ENCODE measurements at regions not wholly inside any gene's neighbourhood (a gene's known extent, or its start where the extent isn't known, plus 50 kb on each side); places are given as distances from the start of the nearest gene placed in this dataset.

DNA sequence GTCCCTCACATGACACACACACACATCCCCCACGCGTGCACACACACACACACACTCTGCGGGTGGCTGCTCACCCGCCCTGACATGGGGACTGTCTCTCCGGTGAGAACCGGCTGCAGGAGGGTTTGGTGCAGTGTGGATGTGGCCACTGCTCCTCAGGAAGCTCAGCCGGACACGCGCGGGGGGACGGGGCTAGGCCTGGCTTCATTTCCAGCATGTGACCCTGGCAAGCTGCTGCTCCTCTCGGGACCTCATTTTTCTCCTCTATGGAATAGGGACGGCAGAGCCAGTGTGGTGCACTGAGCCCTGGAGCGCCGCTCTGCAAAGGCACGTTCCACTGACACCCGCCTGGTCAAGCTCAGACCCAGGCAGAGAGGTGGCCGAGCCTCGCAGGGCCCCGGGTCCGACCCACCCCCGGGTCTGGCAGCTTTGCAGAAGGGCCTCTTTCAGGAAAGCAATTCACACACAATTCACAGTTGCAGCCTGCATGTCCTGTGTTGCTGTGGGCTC, 56.8 kb upstream of the SLCO4A1 start (continued):
- TF ChIP-seq ZNF416 (tag by site-specific recombination; IDR thresholded peaks at IDR 0.05), result no peak
- TF ChIP-seq ZNF837 (tag by site-specific recombination; IDR thresholded peaks at IDR 0.05), result no peak
- TF ChIP-seq KLF8 (tag by site-specific recombination; IDR thresholded peaks at IDR 0.05), result no peak

DNA sequence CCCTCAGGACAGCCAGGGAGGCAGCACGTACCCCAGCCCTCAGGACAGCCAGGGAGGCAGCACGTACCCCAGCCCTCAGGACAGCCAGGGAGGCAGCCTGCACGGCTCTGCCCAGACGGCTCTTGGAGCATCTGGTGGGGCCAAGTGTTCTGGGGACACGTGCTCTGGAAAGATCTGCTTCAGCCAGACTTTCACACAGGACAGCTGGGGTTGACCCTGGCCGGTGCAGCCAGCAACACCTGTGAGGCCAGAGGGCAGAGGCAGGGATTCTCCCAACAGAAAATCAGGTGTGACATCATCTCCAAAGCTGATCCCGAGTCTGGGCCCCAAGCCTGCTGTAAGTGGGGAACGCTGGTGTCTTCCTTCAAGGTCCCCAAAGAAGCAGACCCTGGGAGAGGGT, 55.5 kb upstream of the SLCO4A1 start:
- ChIA-PET POLR2A (no interaction called here), CTCF (no interaction called here)
- TF ChIP-seq ZNF510 (tag by site-specific recombination; IDR thresholded peaks at IDR 0.05; ENCODE audit: insufficient replicate concordance) (no peak), ZNF211 (tag by site-specific recombination; IDR thresholded peaks at IDR 0.05; ENCODE audit: low read depth) (no peak), SP2 (tag by site-specific recombination; IDR thresholded peaks at IDR 0.05) (no peak), ZFHX2 (tag by site-specific recombination; conservative IDR thresholded peaks at IDR 0.05) (no peak), ZSCAN16 (tag by site-specific recombination; IDR thresholded peaks at IDR 0.05) (no peak), ZNF791 (tag by site-specific recombination; IDR thresholded peaks at IDR 0.05) (no peak), ZNF10 (tag by site-specific recombination; IDR thresholded peaks at IDR 0.05) (no peak), ZNF701 (tag by site-specific recombination; IDR thresholded peaks at IDR 0.05) (no peak), ZFP41 (tag by site-specific recombination; IDR thresholded peaks at IDR 0.05; ENCODE audit: borderline replicate concordance) (no peak), ZXDB (tag by site-specific recombination; IDR thresholded peaks at IDR 0.05) (no peak), KLF9 (tag by site-specific recombination; IDR thresholded peaks at IDR 0.05; ENCODE audit: low read depth) (no peak)
- TF ChIP-seq, protein P1, sequence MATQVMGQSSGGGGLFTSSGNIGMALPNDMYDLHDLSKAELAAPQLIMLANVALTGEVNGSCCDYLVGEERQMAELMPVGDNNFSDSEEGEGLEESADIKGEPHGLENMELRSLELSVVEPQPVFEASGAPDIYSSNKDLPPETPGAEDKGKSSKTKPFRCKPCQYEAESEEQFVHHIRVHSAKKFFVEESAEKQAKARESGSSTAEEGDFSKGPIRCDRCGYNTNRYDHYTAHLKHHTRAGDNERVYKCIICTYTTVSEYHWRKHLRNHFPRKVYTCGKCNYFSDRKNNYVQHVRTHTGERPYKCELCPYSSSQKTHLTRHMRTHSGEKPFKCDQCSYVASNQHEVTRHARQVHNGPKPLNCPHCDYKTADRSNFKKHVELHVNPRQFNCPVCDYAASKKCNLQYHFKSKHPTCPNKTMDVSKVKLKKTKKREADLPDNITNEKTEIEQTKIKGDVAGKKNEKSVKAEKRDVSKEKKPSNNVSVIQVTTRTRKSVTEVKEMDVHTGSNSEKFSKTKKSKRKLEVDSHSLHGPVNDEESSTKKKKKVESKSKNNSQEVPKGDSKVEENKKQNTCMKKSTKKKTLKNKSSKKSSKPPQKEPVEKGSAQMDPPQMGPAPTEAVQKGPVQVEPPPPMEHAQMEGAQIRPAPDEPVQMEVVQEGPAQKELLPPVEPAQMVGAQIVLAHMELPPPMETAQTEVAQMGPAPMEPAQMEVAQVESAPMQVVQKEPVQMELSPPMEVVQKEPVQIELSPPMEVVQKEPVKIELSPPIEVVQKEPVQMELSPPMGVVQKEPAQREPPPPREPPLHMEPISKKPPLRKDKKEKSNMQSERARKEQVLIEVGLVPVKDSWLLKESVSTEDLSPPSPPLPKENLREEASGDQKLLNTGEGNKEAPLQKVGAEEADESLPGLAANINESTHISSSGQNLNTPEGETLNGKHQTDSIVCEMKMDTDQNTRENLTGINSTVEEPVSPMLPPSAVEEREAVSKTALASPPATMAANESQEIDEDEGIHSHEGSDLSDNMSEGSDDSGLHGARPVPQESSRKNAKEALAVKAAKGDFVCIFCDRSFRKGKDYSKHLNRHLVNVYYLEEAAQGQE (tag by site-specific recombination; IDR thresholded peaks at IDR 0.05), result no peak
- TF ChIP-seq, protein P2, sequence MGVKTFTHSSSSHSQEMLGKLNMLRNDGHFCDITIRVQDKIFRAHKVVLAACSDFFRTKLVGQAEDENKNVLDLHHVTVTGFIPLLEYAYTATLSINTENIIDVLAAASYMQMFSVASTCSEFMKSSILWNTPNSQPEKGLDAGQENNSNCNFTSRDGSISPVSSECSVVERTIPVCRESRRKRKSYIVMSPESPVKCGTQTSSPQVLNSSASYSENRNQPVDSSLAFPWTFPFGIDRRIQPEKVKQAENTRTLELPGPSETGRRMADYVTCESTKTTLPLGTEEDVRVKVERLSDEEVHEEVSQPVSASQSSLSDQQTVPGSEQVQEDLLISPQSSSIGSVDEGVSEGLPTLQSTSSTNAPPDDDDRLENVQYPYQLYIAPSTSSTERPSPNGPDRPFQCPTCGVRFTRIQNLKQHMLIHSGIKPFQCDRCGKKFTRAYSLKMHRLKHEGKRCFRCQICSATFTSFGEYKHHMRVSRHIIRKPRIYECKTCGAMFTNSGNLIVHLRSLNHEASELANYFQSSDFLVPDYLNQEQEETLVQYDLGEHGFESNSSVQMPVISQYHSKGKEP (tag by site-specific recombination; IDR thresholded peaks at IDR 0.05), result no peak
- TF ChIP-seq, protein P3, sequence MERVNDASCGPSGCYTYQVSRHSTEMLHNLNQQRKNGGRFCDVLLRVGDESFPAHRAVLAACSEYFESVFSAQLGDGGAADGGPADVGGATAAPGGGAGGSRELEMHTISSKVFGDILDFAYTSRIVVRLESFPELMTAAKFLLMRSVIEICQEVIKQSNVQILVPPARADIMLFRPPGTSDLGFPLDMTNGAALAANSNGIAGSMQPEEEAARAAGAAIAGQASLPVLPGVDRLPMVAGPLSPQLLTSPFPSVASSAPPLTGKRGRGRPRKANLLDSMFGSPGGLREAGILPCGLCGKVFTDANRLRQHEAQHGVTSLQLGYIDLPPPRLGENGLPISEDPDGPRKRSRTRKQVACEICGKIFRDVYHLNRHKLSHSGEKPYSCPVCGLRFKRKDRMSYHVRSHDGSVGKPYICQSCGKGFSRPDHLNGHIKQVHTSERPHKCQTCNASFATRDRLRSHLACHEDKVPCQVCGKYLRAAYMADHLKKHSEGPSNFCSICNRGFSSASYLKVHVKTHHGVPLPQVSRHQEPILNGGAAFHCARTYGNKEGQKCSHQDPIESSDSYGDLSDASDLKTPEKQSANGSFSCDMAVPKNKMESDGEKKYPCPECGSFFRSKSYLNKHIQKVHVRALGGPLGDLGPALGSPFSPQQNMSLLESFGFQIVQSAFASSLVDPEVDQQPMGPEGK (tag by site-specific recombination; IDR thresholded peaks at IDR 0.05), result no peak
- Histone ChIP-seq H3K4me3 (ENCODE audit: low read depth, low read length) (no peak overlapping the region), H3K9me3 (ENCODE audit: control insufficient read depth, insufficient read depth, low read depth, low read length) (no peaks in the 10 kb centered on the region), H3K4me1 (ENCODE audit: control insufficient read depth, insufficient read depth, low read length) (no peaks in the 10 kb centered on the region), H3K27ac (ENCODE audit: extremely low read depth, low read depth, low read length) (no peak overlapping the region), H3K36me3 (ENCODE audit: control insufficient read depth in 2 of 2, insufficient read depth in 1 of 2, low read length in 2 of 2) (no peaks in the 10 kb centered on the region)

DNA sequence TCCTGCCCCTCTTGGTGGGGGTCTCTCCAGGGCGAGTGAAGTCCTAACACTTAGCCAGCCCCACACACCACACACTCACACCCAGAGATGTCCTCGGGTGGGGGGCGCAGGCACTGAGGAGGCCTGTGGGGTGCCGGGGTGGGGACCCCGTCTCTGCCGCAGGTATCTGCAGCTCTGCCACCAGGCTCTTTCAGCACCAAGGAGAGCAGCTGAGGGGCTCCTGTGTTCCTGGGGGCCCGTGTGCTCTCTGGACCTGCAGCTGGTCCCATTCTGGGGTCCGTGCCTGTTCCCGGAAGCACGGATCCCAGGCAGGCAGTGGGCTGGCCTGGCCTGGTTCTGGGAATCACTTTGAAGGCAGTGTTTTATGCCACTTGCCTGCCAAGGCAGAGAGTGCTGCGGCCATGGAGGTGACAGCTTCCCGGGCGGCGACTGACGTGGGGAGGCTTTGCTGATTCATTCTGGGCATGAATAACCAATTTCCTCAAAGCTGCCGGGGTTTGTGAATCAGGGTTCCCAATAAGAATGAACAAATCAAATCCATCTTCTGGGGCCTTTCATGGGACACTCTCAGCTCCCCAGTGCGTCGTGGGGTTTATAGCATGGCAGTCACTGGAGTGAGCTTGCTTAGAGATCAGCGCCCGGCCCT, 54.4 kb upstream of the SLCO4A1 start:
- Histone ChIP-seq H3K9me3 (ENCODE audit: control insufficient read depth, insufficient read depth, low read depth, low read length) (no peaks in the 10 kb centered on the region), H3K4me3 (ENCODE audit: low read depth, low read length) (no peak overlapping the region), H3K27ac (ENCODE audit: extremely low read depth, low read depth, low read length) (no peak overlapping the region), H3K4me1 (ENCODE audit: control insufficient read depth, insufficient read depth, low read length) (no peaks in the 10 kb centered on the region), H3K36me3 (ENCODE audit: control insufficient read depth in 2 of 2, insufficient read depth in 1 of 2, low read length in 2 of 2) (no peaks in the 10 kb centered on the region)
- CTCF ChIA-PET, result no interaction called here
- POLR2A ChIA-PET, result no interaction called here
- TF ChIP-seq, protein P1 (tag by site-specific recombination; IDR thresholded peaks at IDR 0.05), result peak; percentile 94
- no peak for TF ChIP-seq ZNF707 (tag by site-specific recombination; IDR thresholded peaks at IDR 0.05)
- no peak for TF ChIP-seq ZNF37A (tag by site-specific recombination; IDR thresholded peaks at IDR 0.05)
- TF ChIP-seq, protein P4, sequence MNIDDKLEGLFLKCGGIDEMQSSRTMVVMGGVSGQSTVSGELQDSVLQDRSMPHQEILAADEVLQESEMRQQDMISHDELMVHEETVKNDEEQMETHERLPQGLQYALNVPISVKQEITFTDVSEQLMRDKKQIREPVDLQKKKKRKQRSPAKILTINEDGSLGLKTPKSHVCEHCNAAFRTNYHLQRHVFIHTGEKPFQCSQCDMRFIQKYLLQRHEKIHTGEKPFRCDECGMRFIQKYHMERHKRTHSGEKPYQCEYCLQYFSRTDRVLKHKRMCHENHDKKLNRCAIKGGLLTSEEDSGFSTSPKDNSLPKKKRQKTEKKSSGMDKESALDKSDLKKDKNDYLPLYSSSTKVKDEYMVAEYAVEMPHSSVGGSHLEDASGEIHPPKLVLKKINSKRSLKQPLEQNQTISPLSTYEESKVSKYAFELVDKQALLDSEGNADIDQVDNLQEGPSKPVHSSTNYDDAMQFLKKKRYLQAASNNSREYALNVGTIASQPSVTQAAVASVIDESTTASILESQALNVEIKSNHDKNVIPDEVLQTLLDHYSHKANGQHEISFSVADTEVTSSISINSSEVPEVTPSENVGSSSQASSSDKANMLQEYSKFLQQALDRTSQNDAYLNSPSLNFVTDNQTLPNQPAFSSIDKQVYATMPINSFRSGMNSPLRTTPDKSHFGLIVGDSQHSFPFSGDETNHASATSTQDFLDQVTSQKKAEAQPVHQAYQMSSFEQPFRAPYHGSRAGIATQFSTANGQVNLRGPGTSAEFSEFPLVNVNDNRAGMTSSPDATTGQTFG (tag by site-specific recombination; IDR thresholded peaks at IDR 0.05; ENCODE audit: borderline replicate concordance), result no peak

All from HEK293 (cell line).